ENCODE measurements at regions not wholly inside any gene's neighbourhood (a gene's known extent, or its start where the extent isn't known, plus 50 kb on each side); places are given as distances from the start of the nearest gene placed in this dataset.
"Not testable (repeated sequence)": the region's sequence is repeated elsewhere in the genome, so short reads cannot be mapped to it uniquely, and the experiment has no call there.

DNA sequence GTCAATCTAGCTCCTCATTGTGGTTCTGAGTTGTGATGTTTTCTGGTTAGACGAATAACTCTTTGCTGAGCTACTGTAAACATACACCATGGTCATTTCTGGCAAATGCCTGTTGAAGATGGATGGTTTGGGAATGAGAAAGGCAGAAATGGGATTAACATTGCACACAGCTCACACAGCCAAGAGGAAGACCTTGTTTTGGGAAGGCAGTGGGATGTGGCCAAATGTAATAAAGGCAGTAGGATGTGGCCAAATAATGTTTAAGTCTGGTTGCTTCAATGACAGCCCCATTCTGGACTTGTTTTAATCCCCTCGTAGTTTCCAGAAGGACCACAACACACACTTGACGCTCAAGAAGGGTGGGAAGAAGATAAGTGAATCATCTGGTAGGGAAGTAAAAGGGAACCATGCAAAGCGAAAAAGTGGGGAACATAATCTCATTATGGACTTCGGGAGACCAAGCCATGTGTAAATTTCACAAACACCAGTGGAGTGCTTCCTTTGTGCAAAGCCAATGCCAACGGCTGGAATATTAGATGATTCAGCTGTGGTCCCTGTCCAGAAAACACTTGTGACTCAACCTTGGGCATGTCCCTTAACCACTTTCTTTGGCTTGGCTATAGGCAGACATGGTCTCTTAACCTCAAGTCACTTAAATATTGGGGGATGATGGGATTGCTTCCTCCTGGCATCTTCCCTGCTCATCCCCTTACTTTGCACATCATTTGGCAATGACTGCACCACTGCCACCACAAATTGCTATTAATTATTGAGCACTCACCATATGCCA lies 284.4 kb upstream of the CRY1 start:
- DNase-seq = no peak

DNA sequence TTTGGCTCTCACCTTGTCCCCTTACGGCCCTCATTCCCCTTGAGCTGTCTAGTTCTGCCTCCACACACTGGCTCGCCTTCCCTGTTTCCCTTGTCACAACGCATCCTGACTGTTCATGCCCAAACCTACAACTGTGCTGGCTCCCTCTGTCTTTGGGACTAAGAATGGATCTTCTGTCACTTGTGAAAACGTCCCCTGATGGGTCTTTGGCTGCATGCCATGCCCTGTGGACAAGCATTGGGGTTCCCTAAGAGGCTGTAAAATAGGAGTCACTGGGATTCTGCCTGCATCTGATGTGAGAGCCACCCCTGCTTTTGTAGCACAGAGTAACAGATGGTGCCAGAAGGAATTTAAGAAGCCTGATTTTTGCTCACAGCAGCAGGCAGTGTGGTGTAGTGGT lies 285.3 kb upstream of the CRY1 start:
- DNase-seq = no peak

DNA sequence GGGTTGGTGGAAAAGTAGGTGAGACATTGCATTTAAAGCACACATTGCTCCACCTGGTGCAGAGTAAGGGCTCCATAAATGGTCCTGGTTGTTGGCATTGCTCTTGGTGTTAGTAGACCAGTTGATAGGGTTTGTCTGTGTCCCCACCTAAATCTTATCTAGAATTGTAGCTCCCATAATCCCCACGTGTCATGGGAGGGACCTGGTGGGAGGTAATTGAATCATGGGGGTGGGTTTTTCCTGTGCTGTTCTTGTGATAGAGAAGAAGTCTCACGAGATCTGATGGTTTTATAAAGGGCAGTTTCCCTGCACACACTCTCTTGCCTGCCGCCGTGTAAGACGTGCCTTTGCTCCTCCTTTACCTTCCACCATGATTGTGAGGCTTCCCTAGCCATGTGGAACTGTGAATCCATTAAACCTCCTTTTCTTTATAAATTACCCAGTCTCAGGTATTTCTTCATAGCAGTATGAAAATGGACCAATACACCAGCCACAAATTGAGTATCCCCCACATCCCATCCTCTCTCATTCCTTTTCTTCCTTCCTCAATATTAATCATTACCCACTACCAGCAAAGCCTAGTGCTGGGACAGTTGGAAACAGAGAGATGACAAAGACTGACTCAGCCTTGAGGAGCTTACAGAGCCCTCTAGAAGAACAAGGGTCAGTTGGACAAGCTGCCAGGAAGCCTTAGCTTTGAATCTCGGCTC lies 285.9 kb upstream of the CRY1 start:
- not testable (repeated sequence) for DNase-seq

DNA sequence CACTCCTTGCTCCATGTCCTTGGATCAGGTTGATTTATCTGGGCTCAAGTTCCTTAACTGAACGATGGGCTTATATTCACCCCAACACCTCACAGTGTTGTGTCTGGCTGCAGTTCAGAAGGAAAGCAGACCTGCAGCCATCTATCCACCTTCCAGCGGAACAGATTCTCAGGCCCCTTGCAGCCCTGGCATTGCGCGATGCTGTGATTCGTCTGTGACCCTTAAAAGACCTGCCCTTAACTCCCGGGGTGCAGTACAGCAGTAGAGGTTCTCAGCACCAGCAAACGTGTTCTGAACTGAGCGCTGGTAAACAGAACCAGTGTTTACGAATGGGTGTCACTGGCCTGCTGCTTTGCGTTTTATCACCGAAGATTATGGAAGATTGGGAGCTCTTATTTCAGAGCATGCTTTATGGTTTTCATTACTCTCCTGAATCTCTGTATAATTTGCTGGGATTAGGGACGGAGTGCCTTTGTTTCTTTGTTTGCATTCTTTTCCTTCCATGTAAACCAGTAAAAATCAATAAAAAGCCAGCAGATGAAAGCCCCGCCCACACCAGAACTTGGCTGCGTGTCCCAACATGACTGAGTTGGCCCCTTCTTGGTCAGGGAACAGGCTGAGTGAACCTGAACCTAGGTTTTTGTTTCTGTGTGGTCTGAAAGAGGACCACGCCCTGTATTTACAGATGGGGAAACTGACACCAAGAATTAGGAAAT lies 286.7 kb upstream of the CRY1 start:
- DNase-seq = no peak

DNA sequence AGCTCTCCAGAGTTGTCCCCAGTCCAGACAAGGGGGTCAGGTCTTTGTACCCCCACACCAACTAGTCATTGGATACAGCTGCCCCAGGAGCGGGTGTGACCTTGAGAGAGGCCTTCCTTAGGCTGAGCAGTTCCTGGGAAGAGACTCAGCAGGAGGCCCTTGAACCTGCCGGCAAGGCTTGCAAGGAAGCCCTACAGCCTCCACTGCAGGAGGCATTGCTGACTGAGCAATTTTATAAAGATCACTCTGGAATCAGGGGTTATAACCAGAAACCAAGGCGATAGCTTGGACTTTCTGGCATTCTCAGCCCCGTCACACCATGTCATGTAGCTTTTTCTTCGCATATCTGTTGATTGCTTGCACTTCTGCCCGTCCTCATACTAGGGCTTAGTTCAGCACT lies 291.3 kb upstream of the CRY1 start:
- no peak for DNase-seq

DNA sequence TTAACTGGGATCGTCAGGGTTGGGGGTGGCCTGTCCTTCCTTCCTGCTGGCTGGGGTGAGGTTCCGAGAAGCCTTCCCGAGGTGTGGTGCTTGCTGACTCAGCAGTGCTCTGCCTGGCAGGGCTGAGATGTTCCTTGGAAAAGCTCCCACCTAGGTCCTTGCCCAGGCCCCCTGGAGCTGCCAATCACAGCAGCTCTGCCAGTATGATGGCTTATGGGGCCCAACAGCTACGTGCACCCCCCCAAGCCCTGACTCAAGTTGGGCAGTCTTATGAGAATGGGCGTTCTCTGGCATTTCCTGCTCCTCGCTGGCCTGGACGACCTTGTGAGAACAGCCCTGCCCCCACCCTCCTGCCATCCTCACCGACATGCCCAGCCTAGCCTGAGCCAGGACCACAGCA lies 292.2 kb upstream of the CRY1 start:
- no peak for DNase-seq

DNA sequence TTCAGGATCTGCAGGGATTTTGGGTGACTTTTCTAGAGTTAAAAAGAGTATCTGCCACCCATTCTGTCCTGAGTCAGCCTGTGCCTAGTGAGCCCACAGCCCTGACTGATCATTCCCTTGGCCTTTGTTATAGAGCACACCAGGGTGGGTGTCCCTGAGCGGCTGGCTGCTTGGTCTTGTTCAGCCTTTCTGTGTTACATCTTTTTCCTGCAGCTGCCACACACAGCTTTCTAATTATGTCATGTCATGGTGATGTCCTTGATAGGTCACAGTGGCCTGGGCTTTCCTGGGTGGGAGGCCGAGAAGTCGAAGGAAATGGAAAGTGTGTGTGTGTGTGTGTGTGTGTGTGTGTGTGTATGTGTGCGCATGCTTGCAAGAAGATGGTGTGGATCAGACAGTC lies 293.2 kb upstream of the CRY1 start:
- no peak for DNase-seq

DNA sequence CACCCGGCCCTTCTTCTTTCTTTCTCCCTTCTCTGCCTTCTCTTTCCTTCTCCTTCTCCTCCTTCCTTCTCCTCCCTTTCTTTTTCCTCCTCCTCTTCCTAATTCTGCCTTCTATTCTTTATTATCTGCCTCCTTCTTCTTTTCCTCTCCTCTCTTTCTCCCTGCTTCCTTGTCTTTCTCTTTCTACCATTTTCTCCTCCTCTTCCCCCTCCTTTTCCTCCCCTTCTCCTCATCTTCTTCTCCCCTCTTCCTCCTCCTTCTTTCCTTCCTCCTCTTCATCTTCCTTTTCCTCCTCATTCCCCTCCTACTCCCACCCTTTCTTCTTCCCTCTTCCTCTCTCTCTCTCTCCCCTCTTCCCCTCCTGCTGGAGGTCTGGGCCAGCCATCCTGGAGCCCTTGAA lies 294.9 kb upstream of the CRY1 start:
- DNase-seq = no peak

DNA sequence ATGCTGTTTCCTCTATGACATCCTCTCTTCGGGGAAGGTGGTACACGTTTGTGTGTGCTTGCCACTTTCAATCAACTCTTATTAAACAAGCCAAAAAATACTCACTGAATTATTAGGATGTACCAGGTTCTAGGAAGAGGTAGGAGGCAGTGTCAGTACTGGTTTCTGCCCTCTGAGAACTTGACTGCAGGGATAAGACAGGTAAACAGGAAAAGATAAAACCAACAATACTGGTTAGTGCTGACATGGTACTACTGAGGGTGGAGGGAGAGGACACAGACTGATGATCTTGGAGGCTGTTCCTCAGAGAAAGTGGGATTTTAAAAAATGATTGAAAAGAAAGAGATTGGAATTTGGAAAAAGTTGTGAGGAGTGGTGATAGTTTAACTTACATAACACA lies 295.2 kb upstream of the PWP1 start:
- DNase-seq = no peak

DNA sequence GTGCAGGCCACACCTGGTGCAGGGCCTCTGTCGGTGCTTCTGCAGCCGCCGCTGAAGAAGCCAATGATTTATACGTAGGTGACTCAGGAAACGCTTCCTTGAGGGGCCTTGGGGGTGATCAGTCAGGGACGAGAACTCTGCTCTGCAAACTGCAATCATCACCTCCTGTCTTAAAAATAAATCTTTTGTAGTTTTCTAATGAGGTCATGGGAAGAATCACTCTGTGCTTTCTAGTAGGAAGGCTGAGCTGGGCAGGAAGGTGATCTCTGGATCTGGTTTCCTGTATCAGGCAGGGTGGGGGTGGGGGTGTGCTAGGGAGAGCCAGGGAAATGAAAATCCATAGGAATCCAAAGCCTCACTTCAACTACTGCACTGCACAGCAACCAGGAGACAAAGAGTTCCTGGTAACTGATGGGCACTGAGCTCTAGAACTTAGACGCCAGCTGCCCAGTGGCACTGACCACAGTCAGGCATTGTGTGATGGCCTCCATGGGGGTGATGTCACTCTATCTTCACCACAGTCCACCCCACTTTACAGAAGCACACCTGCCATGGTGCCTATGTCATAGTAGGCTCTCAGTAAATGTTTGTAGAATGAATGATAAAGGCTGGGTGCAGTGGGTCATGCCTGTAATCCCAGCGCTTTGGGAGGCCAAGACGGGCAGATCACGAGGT lies 292.4 kb upstream of the PWP1 start:
- DNase-seq = no peak

DNA sequence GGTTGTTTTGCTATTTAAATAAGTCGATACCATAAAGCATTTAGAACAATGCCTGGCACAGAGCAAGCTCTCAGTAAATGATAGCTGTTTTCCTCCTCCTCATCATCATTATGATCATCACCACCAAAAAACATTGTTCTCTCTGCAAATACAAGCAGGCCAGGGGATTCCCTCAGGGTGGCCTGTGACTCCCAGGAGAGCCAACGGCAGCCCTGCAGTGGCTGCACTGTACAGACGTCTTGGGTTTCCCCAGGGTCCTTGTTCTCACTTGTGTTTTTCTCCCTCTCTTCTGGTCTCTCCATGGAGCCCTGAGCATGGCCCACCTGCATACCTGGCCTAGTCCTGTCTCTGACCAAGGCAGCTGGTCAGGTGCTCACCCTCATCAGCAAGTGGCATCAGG lies 290.9 kb upstream of the PWP1 start:
- no peak for DNase-seq

DNA sequence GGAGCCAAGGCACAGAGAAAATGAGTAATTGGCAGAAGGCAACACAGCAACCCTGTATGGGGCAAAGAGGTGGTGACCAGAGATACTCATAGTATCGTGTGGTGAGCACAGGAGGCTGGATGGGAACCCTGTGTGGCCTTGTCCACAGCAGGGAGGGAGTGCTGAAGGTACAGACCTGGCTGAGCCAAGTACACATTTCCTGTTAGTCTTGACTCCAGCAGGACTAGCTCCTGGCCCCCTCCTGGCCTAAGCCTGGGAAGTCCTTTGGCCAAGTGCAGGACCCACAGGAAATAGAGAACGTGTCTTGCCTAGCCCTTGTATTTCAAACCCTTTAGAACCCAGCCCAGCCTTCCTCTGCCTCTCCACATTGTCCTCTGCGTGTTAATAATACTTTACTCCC lies 289.8 kb upstream of the PWP1 start:
- DNase-seq = no peak

DNA sequence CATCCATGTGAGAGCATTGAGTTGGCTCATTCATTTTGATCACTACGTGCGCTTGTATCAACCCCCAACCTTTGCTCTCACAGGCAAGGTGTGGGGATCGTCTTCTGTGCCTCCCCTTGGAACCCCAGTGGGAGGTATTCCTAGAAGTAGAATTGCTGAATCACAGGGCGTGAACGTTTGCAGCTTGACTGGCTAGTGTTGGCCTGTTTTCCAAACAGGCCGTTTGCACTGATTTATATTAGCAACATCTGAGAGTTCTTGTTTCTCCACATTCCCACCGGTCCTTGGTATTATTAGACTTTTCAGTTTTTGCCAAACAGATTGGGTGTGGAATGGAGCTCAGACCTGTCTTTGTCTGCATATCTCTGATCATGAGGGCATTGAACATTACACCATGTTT lies 288.6 kb upstream of the PWP1 start:
- no peak for DNase-seq

DNA sequence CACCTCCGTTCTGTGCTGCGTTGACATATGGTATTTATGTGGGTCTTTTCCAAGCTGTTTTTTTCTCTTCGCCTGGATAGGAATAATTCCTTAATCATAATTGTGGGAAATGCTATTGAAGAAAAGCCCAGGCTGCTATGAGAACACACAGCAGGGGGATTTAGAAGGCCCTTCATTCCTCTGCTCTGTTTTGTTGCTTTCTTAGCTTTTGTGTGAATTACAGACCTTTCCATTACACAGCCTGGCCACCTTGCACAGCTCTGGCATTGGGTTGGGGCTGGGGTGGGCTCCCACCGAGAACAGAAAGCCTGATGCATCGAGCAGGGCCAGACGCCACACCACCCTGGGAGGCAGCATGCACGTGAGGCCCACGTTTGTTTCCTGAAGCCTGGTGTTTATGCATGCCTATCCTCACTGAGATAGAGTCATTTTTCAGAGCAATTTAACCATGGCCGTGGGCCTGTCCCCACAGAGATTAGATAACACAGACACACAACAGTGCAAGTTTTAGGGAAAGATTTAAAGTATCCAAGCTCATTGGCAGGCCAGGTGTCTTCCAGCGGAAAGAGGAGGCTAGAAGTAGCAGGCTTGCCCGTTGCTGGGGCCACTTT lies 287.6 kb upstream of the PWP1 start:
- no peak for DNase-seq

DNA sequence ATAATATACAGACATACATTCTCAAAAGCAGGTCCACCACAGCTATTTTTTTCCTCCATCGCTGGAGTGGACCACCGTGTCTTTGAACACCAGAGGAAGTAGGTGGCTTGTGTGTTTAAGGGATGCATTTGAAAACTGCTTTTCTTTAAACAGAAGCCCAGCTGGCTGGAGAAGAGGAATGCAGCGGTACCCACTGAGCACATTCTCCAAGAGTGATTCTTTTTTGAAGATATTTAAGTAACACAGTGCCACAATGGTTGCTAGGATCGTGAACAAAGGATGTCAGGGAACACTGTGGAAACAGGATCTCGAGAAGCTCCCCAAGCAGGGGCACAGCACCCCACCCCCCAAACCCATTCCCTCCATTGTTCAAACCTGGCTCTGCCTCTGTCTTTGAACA lies 286.6 kb upstream of the PWP1 start:
- DNase-seq = no peak

DNA sequence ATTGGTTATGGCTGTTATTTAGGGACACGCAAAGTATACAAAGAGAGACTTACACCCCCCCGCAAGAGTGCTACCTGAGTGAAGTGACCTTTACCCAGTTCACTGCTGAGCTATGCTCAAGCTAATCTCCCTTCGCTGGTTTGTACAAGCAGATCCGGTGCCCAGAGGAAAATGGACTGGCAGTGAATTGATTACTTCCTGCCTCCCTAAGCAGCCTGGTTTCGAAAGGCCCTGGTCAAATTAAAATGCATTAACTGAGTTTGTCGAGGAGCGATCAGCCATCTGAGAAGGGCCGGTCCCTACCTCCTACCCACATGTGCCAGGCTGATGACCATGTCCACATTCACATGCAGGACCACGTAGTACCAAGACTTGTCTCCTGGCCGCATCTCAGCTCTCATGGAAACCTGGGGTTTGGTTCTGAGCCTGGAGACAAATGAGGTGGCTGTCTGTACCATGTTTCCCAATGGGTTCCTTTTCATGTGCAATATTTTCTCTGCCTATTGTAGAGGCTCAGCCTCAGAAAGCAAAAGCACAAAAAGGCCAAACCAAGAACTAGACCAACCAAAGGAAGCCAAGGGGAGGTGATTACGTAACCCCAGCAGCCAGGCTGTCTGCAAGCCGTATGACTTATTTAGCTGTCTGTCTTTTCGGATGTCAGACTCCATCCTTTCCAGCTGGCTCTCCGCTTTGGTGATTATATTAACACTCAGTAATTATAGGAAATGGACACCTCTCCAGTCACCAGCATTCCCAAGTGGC lies 284.7 kb upstream of the PWP1 start:
- no peak for DNase-seq

DNA sequence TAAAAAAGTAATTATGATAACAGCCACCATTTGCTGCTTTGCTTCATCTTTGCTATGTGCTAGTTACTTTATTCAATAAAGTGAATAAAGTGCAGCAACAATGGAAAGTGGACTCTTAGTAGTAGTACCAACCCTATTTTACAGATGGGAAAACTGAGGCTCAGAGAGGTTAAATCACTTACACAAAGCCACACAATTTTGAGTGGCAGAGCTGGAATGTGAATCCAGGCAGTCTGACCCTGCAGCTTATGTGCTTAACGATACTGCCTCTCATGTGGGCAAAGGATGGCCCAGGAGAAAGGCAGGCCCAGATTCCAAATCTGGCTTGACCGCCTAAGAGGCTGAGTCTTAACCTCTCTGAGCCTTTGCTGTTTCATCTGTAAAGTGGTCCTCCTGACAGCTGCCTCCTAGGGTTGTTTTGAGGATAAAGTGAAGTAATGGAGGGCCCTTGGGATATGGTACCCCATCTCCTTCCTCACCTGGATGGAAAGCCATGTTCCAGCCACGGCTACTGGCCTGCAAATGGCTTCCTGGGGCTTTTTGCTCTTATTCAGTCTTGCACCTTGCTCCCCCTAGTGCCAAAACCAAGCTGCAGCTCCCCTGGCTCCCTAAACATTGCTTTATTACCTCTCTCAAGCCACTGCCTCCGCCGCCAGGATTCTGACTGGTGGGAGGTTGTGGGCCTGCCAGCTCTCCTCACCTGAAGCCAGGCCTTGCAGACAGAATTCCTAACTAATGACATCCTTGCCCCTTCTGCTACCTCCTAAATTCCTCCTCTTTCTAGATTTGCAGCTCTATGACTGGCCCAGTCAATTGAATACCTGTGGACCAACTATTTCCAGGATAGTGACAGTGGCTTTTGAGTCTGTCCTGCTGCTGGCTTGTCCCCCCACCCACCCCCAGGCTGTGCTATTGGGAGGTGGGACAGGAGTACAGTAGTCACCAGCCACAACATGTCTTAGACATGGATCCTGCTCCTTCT lies 283.3 kb upstream of the PWP1 start:
- DNase-seq = peak; percentile 46

DNA sequence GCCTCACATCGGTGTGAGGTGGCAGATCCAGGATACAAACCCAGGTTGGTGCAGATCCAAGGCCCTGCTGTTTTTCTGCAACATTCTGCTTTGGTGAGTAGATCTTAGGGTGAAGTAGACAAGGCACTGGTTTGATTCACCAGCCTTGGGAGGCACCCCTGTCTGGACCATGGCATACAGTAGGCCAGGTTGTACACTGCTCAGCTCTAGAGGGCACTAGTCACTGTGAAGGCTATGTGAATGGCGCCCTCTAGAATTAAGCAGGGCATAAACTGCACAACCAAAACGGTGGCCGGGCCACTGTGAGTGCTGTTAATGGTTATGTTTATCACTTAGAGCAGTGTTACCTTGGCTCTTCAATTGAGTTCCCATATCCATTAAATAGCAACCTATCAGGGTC lies 280.6 kb upstream of the PWP1 start:
- peak; percentile 67 for DNase-seq

DNA sequence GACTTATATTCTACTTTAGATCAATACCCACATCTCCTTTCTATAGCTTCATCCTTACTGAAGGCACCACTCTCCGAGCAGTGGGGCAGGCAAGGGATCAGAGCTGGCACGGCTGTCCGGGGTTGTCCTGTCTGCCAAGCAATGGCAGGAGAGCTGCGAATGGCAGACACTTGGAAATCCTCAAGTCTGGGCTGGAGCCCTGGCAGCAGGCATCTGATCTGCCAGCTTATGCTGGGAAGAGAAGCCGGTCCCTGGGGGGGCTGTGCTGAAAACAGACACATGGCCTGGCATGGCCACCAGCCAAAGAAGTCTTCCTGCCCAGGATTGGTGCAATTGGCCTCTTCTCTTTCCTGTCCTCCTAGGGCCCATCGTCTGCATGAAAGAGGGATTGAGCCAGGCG lies 280.2 kb upstream of the PWP1 start:
- DNase-seq = no peak

DNA sequence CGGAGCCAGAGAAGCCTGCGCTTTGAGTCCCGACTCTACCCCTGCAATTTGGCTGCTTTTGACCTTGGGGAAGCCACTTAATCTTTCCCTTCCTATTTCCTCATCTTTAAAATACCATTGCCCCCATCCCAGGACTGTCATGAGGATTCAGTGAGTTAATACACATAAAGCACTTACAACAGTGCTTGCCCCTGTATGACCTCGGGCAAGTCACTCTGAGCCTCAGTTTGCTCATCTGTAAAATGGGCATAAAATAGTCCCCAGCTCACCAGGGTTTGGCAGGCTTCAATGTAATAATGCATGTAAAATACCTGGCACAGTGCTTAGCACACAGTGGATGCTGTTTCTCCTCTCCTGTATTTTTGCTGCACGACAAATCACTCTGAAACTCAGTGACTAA lies 278.7 kb upstream of the PWP1 start:
- DNase-seq = no peak

Measured in hematopoietic multipotent progenitor cell treated with erythropoietin and hydrocortisone succinate and interleukin-3 and kit ligand, for 8 days (in vitro differentiated cells).